ENCODE measurements at regions not wholly inside any gene's neighbourhood (a gene's known extent, or its start where the extent isn't known, plus 50 kb on each side); places are given as distances from the start of the nearest gene placed in this dataset.
"Not testable (repeated sequence)": the region's sequence is repeated elsewhere in the genome, so short reads cannot be mapped to it uniquely, and the experiment has no call there.

GRCh38 chr7:4496911-4497310 lies 185.2 kb upstream of the FOXK1 start:
- TF ChIP-seq, protein P1, sequence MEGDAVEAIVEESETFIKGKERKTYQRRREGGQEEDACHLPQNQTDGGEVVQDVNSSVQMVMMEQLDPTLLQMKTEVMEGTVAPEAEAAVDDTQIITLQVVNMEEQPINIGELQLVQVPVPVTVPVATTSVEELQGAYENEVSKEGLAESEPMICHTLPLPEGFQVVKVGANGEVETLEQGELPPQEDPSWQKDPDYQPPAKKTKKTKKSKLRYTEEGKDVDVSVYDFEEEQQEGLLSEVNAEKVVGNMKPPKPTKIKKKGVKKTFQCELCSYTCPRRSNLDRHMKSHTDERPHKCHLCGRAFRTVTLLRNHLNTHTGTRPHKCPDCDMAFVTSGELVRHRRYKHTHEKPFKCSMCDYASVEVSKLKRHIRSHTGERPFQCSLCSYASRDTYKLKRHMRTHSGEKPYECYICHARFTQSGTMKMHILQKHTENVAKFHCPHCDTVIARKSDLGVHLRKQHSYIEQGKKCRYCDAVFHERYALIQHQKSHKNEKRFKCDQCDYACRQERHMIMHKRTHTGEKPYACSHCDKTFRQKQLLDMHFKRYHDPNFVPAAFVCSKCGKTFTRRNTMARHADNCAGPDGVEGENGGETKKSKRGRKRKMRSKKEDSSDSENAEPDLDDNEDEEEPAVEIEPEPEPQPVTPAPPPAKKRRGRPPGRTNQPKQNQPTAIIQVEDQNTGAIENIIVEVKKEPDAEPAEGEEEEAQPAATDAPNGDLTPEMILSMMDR (conservative IDR thresholded peaks at IDR 0.05; ENCODE audit: low read length): not testable (repeated sequence)
- TF ChIP-seq EZH2phosphoT487 (IDR thresholded peaks at IDR 0.05; ENCODE audit: borderline replicate concordance, low read depth, low read length): not testable (repeated sequence)
